GM12872 (cell line): ENCODE measurements at regions not wholly inside any gene's neighbourhood (a gene's known extent, or its start where the extent isn't known, plus 50 kb on each side); places are given as distances from the start of the nearest gene placed in this dataset.

Experiments used
- TF ChIP-seq, protein P1 (sequence below): IDR thresholded peaks from 3 replicates; pipeline ENCODE4 v1.5.1; 2011; ENCODE audit warnings: low read depth, mild to moderate bottlenecking, low read length, moderate library complexity; ENCODE audit not compliant: insufficient read depth

GRCh38 chr6:158257781-158258180, 54.5 kb upstream of the TULP4 start:
- TF ChIP-seq, protein P1, sequence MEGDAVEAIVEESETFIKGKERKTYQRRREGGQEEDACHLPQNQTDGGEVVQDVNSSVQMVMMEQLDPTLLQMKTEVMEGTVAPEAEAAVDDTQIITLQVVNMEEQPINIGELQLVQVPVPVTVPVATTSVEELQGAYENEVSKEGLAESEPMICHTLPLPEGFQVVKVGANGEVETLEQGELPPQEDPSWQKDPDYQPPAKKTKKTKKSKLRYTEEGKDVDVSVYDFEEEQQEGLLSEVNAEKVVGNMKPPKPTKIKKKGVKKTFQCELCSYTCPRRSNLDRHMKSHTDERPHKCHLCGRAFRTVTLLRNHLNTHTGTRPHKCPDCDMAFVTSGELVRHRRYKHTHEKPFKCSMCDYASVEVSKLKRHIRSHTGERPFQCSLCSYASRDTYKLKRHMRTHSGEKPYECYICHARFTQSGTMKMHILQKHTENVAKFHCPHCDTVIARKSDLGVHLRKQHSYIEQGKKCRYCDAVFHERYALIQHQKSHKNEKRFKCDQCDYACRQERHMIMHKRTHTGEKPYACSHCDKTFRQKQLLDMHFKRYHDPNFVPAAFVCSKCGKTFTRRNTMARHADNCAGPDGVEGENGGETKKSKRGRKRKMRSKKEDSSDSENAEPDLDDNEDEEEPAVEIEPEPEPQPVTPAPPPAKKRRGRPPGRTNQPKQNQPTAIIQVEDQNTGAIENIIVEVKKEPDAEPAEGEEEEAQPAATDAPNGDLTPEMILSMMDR, result 0 out of 3 replicates have a peak, but pooled peaks have one; percentile 3

DNA sequence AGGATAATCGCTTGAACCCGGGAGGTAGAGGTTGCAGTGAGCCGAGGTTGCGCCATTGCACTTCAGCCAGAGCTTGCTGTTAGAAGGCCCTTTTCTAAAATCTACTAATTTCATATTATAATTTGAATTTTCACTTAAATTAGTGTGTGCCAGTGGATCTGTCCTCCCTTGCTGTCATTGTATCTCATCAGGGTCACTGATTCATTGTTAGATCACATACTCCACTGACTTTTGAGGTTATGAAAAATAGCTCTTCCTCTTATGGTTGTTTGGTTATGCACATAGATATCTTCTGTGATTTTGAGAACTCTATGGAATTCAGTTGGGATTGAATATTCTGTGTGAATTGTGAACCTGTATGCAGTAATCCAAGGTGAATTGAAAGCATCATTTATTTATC, 53.1 kb upstream of the TULP4 start:
- TF ChIP-seq, protein P1, result no peak

DNA sequence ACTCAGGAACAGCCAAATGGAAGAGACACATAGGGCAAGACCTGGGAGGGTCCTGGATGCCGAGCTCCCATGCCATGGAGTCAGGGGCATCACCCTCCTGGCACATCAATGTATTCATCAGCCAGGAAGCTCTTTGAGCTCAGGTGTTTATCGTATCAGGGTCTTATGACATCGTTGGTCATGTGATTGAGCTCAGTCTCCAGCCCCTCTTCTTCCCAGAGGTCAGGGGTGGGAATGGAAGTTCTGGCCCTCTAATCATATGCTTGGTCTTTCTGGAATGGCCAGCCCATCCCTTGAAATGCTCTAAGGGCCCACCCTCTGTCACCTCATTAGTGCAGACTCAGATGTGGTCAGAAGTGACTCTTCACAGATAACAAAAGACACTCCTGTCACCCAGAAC, 52.4 kb upstream of the TULP4 start:
- TF ChIP-seq, protein P1, result no peak

DNA sequence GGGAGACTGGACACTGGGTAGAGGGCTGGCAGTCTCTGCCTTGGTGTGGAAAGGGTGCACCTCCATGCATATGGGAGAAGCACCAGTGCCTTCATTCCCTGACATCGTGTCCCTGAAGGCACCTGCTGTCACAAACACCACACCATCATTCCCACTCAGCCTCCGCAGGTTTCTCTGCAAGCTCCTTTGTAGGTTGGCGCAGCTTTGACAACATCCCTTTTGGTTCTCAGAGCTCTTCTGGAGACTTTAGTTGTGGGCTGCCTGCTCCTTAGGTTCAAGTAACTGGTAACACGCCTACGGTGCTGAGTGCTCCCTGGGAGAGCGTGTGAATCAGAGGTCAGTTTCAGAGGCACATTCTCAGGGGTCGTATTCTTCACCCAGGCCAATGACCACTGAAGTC, 50.2 kb upstream of the TULP4 start:
- TF ChIP-seq, protein P1, result no peak
